ENCODE measurements at regions not wholly inside any gene's neighbourhood (a gene's known extent, or its start where the extent isn't known, plus 50 kb on each side); places are given as distances from the start of the nearest gene placed in this dataset.
A peak's percentile ranks its signal among the peaks of the same experiment; 100 is the strongest.
"Not testable (repeated sequence)": the region's sequence is repeated elsewhere in the genome, so short reads cannot be mapped to it uniquely, and the experiment has no call there.

GRCh38 chr18:15060279-15060880, 312.4 kb downstream of the ANKRD30B start:
- DNase-seq (ENCODE audit: low spot score) = not testable (repeated sequence)

DNA sequence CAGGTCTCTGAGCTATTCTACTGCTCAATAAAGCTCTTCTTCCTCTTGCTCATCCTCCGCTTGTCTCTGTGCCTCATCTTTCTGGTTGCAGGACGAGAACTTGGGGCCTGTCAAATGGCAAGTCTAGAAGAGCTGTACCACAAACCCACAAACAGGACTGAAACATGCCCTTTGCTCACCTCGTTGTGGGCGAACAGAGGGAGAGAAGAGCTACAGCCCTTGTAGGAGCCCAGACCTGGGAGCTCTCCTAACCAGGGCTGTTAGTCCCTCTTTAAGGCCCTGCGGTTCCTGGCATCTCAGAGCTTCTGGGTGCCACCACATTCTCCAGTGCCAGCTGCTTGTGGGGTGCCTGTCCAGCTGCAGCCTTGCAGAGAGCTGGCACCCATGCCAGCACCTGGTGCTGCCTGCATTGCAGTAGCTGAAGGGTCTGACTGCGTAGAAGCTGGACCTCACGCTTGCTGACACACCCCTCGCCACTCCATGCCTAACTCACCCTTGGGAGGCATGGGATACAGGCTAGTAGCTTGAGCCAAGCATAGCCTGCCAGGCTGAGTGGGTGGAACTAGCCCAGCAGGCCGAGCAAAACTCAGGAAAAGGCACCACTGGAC, 313.4 kb downstream of the ANKRD30B start:
- not testable (repeated sequence) for DNase-seq (ENCODE audit: low spot score)

- DNase-seq (ENCODE audit: low spot score) = not testable (repeated sequence)
Observed at GRCh38 chr18:15066434-15066833, 318.5 kb downstream of the ANKRD30B start.

- peak; percentile 32 for DNase-seq (ENCODE audit: low spot score)
Observed at GRCh38 chr18:15071311-15071710, 323.3 kb downstream of the ANKRD30B start.

All from Ammon's horn (tissue), 1 donor.